Neural progenitor cell (in vitro differentiated cells): ENCODE measurements at regions not wholly inside any gene's neighbourhood (a gene's known extent, or its start where the extent isn't known, plus 50 kb on each side); places are given as distances from the start of the nearest gene placed in this dataset.

Experiments
- DNase-seq: peaks from one replicate; pipeline ENCODE4 v3.0.0-alpha.2; 2016; ENCODE audit warnings: low spot score
- H2AFZ ChIP-seq: fragments of 200-600 bp; sonication (generic); replicated peaks from 2 replicates; pipeline ENCODE4 v1.6.1; 2016; ENCODE audit warnings: antibody characterized with exemption
- H3F3A ChIP-seq: fragments of 200-600 bp; sonication (generic); 2 replicates; pipeline ENCODE4 v1.6.1; 2016; ENCODE audit warnings: antibody characterized with exemption, low read depth
- H3K27ac ChIP-seq: fragments of 200-600 bp; sonication (generic); 2 replicates; pipeline ENCODE4 v1.5.1; 2016; ENCODE audit warnings: mild to moderate bottlenecking
- H3K27me3 ChIP-seq: fragments of 200-600 bp; sonication (generic); 2 replicates; pipeline ENCODE4 v1.6.1; 2016; ENCODE audit warnings: mild to moderate bottlenecking, moderate library complexity
- H3K36me3 ChIP-seq: fragments of 200-600 bp; sonication (generic); 2 replicates; pipeline ENCODE4 v1.5.1; 2016
- H3K4me1 ChIP-seq: fragments of 200-600 bp; sonication (generic); 2 replicates; pipeline ENCODE4 v1.6.1; 2016; ENCODE audit warnings: mixed run types
- H3K4me2 ChIP-seq: fragments of 200-600 bp; sonication (generic); 2 replicates; pipeline ENCODE4 v1.6.1; 2016
- H3K4me3 ChIP-seq: fragments of 200-600 bp; sonication (generic); 2 replicates; pipeline ENCODE4 v1.5.1; 2016
- H3K79me2 ChIP-seq: fragments of 200-600 bp; sonication (generic); 2 replicates; pipeline ENCODE4 v1.6.1; 2016; ENCODE audit warnings: low read depth
- H3K9ac ChIP-seq: fragments of 200-600 bp; sonication (generic); 2 replicates; pipeline ENCODE4 v1.6.1; 2016
- H3K9me3 ChIP-seq: fragments of 200-600 bp; sonication (generic); 2 replicates; pipeline ENCODE4 v1.5.1; 2016; ENCODE audit warnings: low read depth
- H4K20me1 ChIP-seq: fragments of 200-600 bp; sonication (generic); 2 replicates; pipeline ENCODE4 v1.6.1; 2016; ENCODE audit warnings: low read depth
- H3K27ac Mint-ChIP-seq: 3 replicates; pipeline ENCODE4 v1.8.0; 2021; ENCODE audit warnings: mixed read lengths
- H3K27me3 Mint-ChIP-seq: 2 replicates; pipeline ENCODE4 v1.8.0; 2022; ENCODE audit warnings: low read depth, mild to moderate bottlenecking, inconsistent platforms, moderate library complexity, mixed read lengths; ENCODE audit not compliant: insufficient read depth
- H3K36me3 Mint-ChIP-seq: 3 replicates; pipeline ENCODE4 v1.8.0; 2021; ENCODE audit warnings: mixed read lengths
- H3K4me1 Mint-ChIP-seq: 3 replicates; pipeline ENCODE4 v1.8.0; 2021; ENCODE audit warnings: mixed read lengths
- H3K4me3 Mint-ChIP-seq: 3 replicates; pipeline ENCODE4 v1.8.0; 2021; ENCODE audit warnings: mild to moderate bottlenecking, moderate library complexity, mixed read lengths
- H3K9me3 Mint-ChIP-seq: 3 replicates; pipeline ENCODE4 v1.8.0; 2020; ENCODE audit warnings: mixed read lengths
- CTCF ChIP-seq: fragments of 200-600 bp; sonication (generic); IDR thresholded peaks from 2 replicates; pipeline ENCODE4 v1.5.1; 2017; ENCODE audit warnings: antibody characterized with exemption, mild to moderate bottlenecking
- EZH2 ChIP-seq: fragments of 200-600 bp; sonication (generic); IDR thresholded peaks from 2 replicates; pipeline ENCODE4 v1.6.1; 2017; ENCODE audit warnings: antibody characterized with exemption, mild to moderate bottlenecking, moderate library complexity
- EZH2phosphoT487 ChIP-seq: fragments of 200-600 bp; sonication (generic); IDR thresholded peaks from 2 replicates; pipeline ENCODE4 v1.6.1; 2017; ENCODE audit warnings: antibody characterized with exemption

GRCh38 chr7:13742126-13742525 is 247.3 kb downstream of the ETV1 start:
- Histone ChIP-seq H3K9ac (no peak overlapping the region), H3K27me3 (no peaks in the 10 kb centered on the region), H4K20me1 (no peaks in the 10 kb centered on the region), H3K4me2 (no peak overlapping the region), H3K4me1 (peaks cover 22% of the 10 kb centered on the region), H3K36me3 (no peaks in the 10 kb centered on the region), H3K9me3 (no peaks in the 10 kb centered on the region), H3K79me2 (peaks cover 8% of the 10 kb centered on the region), H3F3A (no peaks in the 10 kb centered on the region), H3K27ac (no peak overlapping the region), H3K4me3 (no peak overlapping the region), H2AFZ (no peak overlapping the region)
- Mint-ChIP-seq H3K9me3 (no peaks in the 10 kb centered on the region), H3K27me3 (no peaks in the 10 kb centered on the region), H3K4me1 (peaks cover 3% of the 10 kb centered on the region), H3K36me3 (no peaks in the 10 kb centered on the region), H3K4me3 (no peak overlapping the region), H3K27ac (peak overlapping the region; percentile 20)
- no peak for DNase-seq
- TF ChIP-seq EZH2phosphoT487 (no peak), EZH2 (no peak), CTCF (no peak)

GRCh38 chr7:13742811-13743210 is 246.7 kb downstream of the ETV1 start:
- peaks cover 29% of the 10 kb centered on the region for H3K4me1 ChIP-seq
- no peaks in the 10 kb centered on the region for H3K9me3 ChIP-seq
- H3F3A ChIP-seq: no peaks in the 10 kb centered on the region
- H3K9me3 Mint-ChIP-seq: no peaks in the 10 kb centered on the region
- H3K79me2 ChIP-seq: peaks cover 9% of the 10 kb centered on the region
- H3K4me2 ChIP-seq: no peak overlapping the region
- no peak overlapping the region for H2AFZ ChIP-seq
- H3K4me3 ChIP-seq: no peak overlapping the region
- no peaks in the 10 kb centered on the region for H3K36me3 ChIP-seq
- DNase-seq: peak; percentile 35
- no peak overlapping the region for H3K9ac ChIP-seq
- no peak overlapping the region for H3K27ac ChIP-seq
- H3K4me3 Mint-ChIP-seq: no peak overlapping the region
- no peak for TF ChIP-seq EZH2
- TF ChIP-seq CTCF: peak; percentile 55
- H3K36me3 Mint-ChIP-seq: no peaks in the 10 kb centered on the region
- H3K27ac Mint-ChIP-seq: no peak overlapping the region
- H3K27me3 Mint-ChIP-seq: no peaks in the 10 kb centered on the region
- no peaks in the 10 kb centered on the region for H3K27me3 ChIP-seq
- H3K4me1 Mint-ChIP-seq: peaks cover 7% of the 10 kb centered on the region
- H4K20me1 ChIP-seq: no peaks in the 10 kb centered on the region

GRCh38 chr7:13743226-13743625 is 246.2 kb downstream of the ETV1 start:
- Mint-ChIP-seq H3K9me3 (no peaks in the 10 kb centered on the region), H3K36me3 (no peaks in the 10 kb centered on the region), H3K27me3 (no peaks in the 10 kb centered on the region), H3K27ac (no peak overlapping the region), H3K4me1 (peaks cover 11% of the 10 kb centered on the region), H3K4me3 (no peak overlapping the region)
- no peaks in the 10 kb centered on the region for H4K20me1 ChIP-seq
- H3K27ac ChIP-seq: no peak overlapping the region
- no peak overlapping the region for H3K4me2 ChIP-seq
- no peak for DNase-seq
- TF ChIP-seq EZH2 (no peak), EZH2phosphoT487 (no peak), CTCF (no peak)
- peaks cover 13% of the 10 kb centered on the region for H3K79me2 ChIP-seq
- no peak overlapping the region for H3K4me3 ChIP-seq
- peaks cover 33% of the 10 kb centered on the region for H3K4me1 ChIP-seq
- H2AFZ ChIP-seq: no peak overlapping the region
- H3K9me3 ChIP-seq: no peaks in the 10 kb centered on the region
- no peak overlapping the region for H3K9ac ChIP-seq
- peaks cover 3% of the 10 kb centered on the region for H3F3A ChIP-seq
- H3K36me3 ChIP-seq: peaks cover 2% of the 10 kb centered on the region
- H3K27me3 ChIP-seq: no peaks in the 10 kb centered on the region

- Mint-ChIP-seq H3K4me1 (peaks cover 32% of the 10 kb centered on the region), H3K27me3 (no peaks in the 10 kb centered on the region), H3K9me3 (no peaks in the 10 kb centered on the region), H3K36me3 (no peaks in the 10 kb centered on the region), H3K4me3 (no peak overlapping the region), H3K27ac (no peak overlapping the region)
- no peak for DNase-seq
- peaks cover 6% of the 10 kb centered on the region for H3K36me3 ChIP-seq
- H3K9me3 ChIP-seq: no peaks in the 10 kb centered on the region
- H3K4me1 ChIP-seq: peaks cover 50% of the 10 kb centered on the region
- no peak overlapping the region for H3K4me3 ChIP-seq
- no peak overlapping the region for H3K4me2 ChIP-seq
- no peak overlapping the region for H3K27ac ChIP-seq
- H3K79me2 ChIP-seq: peaks cover 11% of the 10 kb centered on the region
- no peak overlapping the region for H3K9ac ChIP-seq
- no peaks in the 10 kb centered on the region for H4K20me1 ChIP-seq
- no peaks in the 10 kb centered on the region for H3K27me3 ChIP-seq
- H2AFZ ChIP-seq: no peak overlapping the region
- H3F3A ChIP-seq: peaks cover 19% of the 10 kb centered on the region
- TF ChIP-seq EZH2: no peak
- no peak for TF ChIP-seq EZH2phosphoT487
- no peak for TF ChIP-seq CTCF
Measured at GRCh38 chr7:13745530-13745929, 243.9 kb downstream of the ETV1 start.
